ENCODE measurements at regions not wholly inside any gene's neighbourhood (a gene's known extent, or its start where the extent isn't known, plus 50 kb on each side); places are given as distances from the start of the nearest gene placed in this dataset.
A peak's percentile ranks its signal among the peaks of the same experiment; 100 is the strongest.
"Not testable (repeated sequence)": the region's sequence is repeated elsewhere in the genome, so short reads cannot be mapped to it uniquely, and the experiment has no call there.

DNA sequence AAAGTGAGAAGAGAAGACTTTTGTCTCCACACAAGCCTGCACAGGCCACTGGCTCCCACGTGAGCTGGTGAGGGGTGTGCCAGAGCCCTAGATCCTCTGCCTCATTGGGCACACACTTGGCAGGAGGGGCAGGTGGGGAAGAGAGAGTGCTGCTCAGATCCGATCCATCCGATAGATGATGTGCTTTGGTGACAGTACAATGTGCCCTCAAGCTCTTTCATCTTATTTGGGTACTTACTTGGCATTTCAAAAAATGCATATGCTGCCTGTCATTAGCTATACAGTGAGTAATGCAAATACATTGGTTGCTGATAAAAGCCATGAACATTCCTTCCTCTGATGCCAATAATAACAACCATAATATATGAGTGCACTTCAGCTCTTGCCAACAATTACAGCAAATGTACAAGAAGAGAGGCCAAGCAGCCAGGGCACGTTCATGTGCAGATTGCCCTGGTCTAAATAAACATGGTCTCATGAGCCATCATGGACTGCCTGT is 255.3 kb downstream of the VAPA start:
- intact Hi-C loops (cut with micrococcal nuclease): no loop called here
- Histone ChIP-seq H3K36me3 (ENCODE audit: control insufficient read depth in 2 of 3, insufficient read depth in 3 of 3, low read length in 3 of 3) (no peaks in the 10 kb centered on the region), H3K27ac (ENCODE audit: low read depth, low read length) (no peak overlapping the region), H3K4me3 (ENCODE audit: low read length) (no peak overlapping the region), H3K27me3 (ENCODE audit: control insufficient read depth in 2 of 2, insufficient read depth in 2 of 2, low read length in 2 of 2) (no peaks in the 10 kb centered on the region), H3K4me1 (ENCODE audit: control insufficient read depth in 2 of 2, insufficient read depth in 2 of 2, low read length in 2 of 2) (no peaks in the 10 kb centered on the region), H3K9me3 (ENCODE audit: control insufficient read depth in 2 of 3, low read length in 3 of 3) (no peaks in the 10 kb centered on the region)
- no peak for DNase-seq
- Mint-ChIP-seq H3K27me3 (peaks cover 0 to 15% (median 0%) of the 10 kb centered on the region in 5 donors), H3K4me3 (no peak overlapping the region), H3K27ac (no peak overlapping the region), H3K4me1 (no peaks in the 10 kb centered on the region), H3K36me3 (peaks cover 0 to under 1% (median 0%) of the 10 kb centered on the region in 5 donors), H3K9me3 (peaks cover 0 to 1% (median 0%) of the 10 kb centered on the region in 11 donors)
- POLR2A ChIA-PET: no interaction called here
- CTCF ChIA-PET: no interaction called here
- no peak for ATAC-seq

DNA sequence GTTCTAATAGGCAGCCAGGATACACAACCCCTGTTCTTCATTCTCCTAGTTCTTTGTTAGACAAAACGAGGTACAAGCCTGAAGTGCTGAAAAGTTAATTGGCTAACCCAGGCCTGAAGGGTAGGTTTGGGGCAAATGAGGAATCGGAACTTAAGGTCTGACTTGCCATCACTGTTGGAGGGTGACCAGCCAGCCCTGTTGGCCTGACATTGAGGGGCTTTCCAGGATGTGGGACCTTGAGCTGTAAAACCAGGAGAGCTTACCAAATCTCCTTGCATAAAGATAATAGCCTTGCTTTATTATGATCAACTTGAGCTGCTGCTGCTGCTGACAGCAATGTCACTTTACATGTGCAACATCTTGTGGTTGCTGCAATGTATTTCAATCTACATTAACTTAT is 256.0 kb downstream of the VAPA start:
- CTCF ChIA-PET: no interaction called here
- intact Hi-C loops (cut with micrococcal nuclease): no loop called here
- H3K9me3 ChIP-seq (ENCODE audit: control insufficient read depth in 2 of 3, low read length in 3 of 3): no peaks in the 10 kb centered on the region
- no peak overlapping the region for H3K27ac ChIP-seq (ENCODE audit: low read depth, low read length)
- POLR2A ChIA-PET: no interaction called here
- peaks cover 0 to 18% (median 0%) of the 10 kb centered on the region in 5 donors for H3K27me3 Mint-ChIP-seq
- no peak overlapping the region for H3K4me3 ChIP-seq (ENCODE audit: low read length)
- DNase-seq (no peak), ATAC-seq (no peak)
- H3K4me1 Mint-ChIP-seq: no peaks in the 10 kb centered on the region
- no peaks in the 10 kb centered on the region for H3K4me1 ChIP-seq (ENCODE audit: control insufficient read depth in 2 of 2, insufficient read depth in 2 of 2, low read length in 2 of 2)
- no peak overlapping the region for H3K27ac Mint-ChIP-seq
- H3K36me3 Mint-ChIP-seq: peaks cover 0 to 1% (median 0%) of the 10 kb centered on the region in 5 donors
- H3K4me3 Mint-ChIP-seq: no peak overlapping the region
- peaks cover 0 to 2% (median 0%) of the 10 kb centered on the region in 11 donors for H3K9me3 Mint-ChIP-seq
- H3K36me3 ChIP-seq (ENCODE audit: control insufficient read depth in 2 of 3, insufficient read depth in 3 of 3, low read length in 3 of 3): no peaks in the 10 kb centered on the region
- no peaks in the 10 kb centered on the region for H3K27me3 ChIP-seq (ENCODE audit: control insufficient read depth in 2 of 2, insufficient read depth in 2 of 2, low read length in 2 of 2)

- H3K27ac Mint-ChIP-seq: no peak overlapping the region
- ChIA-PET CTCF (no interaction called here), POLR2A (no interaction called here)
- Histone ChIP-seq H3K9me3 (ENCODE audit: control insufficient read depth in 2 of 3, low read length in 3 of 3) (no peaks in the 10 kb centered on the region), H3K27me3 (ENCODE audit: control insufficient read depth in 2 of 2, insufficient read depth in 2 of 2, low read length in 2 of 2) (no peaks in the 10 kb centered on the region), H3K4me3 (ENCODE audit: low read length) (no peak overlapping the region), H3K4me1 (ENCODE audit: control insufficient read depth in 2 of 2, insufficient read depth in 2 of 2, low read length in 2 of 2) (no peaks in the 10 kb centered on the region), H3K36me3 (ENCODE audit: control insufficient read depth in 2 of 3, insufficient read depth in 3 of 3, low read length in 3 of 3) (no peaks in the 10 kb centered on the region), H3K27ac (ENCODE audit: low read depth, low read length) (no peak overlapping the region)
- intact Hi-C loops (cut with micrococcal nuclease): no loop called here
- no peak overlapping the region for H3K4me3 Mint-ChIP-seq
- DNase-seq (no peak), ATAC-seq (no peak)
- H3K36me3 Mint-ChIP-seq: peaks cover 0 to 1% (median 0%) of the 10 kb centered on the region in 5 donors
- H3K4me1 Mint-ChIP-seq: no peaks in the 10 kb centered on the region
- H3K27me3 Mint-ChIP-seq: peaks cover 0 to 22% (median 4%) of the 10 kb centered on the region in 5 donors
- H3K9me3 Mint-ChIP-seq: peaks cover 0 to 6% (median 0%) of the 10 kb centered on the region in 11 donors
These were observed 256.6 kb downstream of the VAPA start for GRCh38 chr18:10170375-10170774.

DNA sequence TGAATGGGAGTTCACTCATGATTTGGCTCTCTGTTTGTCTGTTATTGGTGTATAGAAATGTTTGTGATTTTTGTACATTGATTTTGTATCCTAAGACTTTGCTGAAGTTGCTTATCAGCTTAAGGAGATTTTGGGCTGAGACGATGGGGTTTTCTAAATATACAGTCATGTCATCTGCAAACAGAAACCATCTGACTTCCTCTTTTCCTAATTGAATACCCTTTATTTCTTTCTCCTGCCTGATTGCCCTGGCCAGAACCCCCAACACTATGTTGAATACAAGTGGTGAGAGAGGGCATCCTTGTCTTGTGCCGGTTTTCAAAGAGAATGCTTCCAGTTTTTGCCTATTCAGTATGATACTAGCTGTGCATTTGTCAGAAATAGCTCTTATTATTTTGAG is 261.5 kb downstream of the VAPA start:
- H3K27me3 ChIP-seq (ENCODE audit: control insufficient read depth in 2 of 2, insufficient read depth in 2 of 2, low read length in 2 of 2); H3K4me3 ChIP-seq (ENCODE audit: low read length); H3K4me1 ChIP-seq (ENCODE audit: control insufficient read depth in 2 of 2, insufficient read depth in 2 of 2, low read length in 2 of 2); ATAC-seq; CTCF ChIA-PET; H3K27ac Mint-ChIP-seq; H3K36me3 ChIP-seq (ENCODE audit: control insufficient read depth in 2 of 3, insufficient read depth in 3 of 3, low read length in 3 of 3); H3K9me3 ChIP-seq (ENCODE audit: control insufficient read depth in 2 of 3, low read length in 3 of 3); intact Hi-C loops (cut with micrococcal nuclease); DNase-seq; POLR2A ChIA-PET; H3K4me3 Mint-ChIP-seq; H3K27ac ChIP-seq (ENCODE audit: low read depth, low read length): not testable (repeated sequence)
- Mint-ChIP-seq H3K9me3 (peaks cover 0 to 21% (median 5%) of the 10 kb centered on the region in 11 donors), H3K27me3 (peaks cover 4 to 36% (median 5%) of the 10 kb centered on the region in 5 donors), H3K36me3 (peaks cover 0 to 18% (median 0%) of the 10 kb centered on the region in 5 donors), H3K4me1 (peaks cover 2 to 20% (median 11%) of the 10 kb centered on the region in 7 donors)

- H3K9me3 ChIP-seq (ENCODE audit: control insufficient read depth in 2 of 3, low read length in 3 of 3); H3K4me3 ChIP-seq (ENCODE audit: low read length); H3K36me3 ChIP-seq (ENCODE audit: control insufficient read depth in 2 of 3, insufficient read depth in 3 of 3, low read length in 3 of 3); H3K4me1 ChIP-seq (ENCODE audit: control insufficient read depth in 2 of 2, insufficient read depth in 2 of 2, low read length in 2 of 2); CTCF ChIA-PET; H3K27me3 ChIP-seq (ENCODE audit: control insufficient read depth in 2 of 2, insufficient read depth in 2 of 2, low read length in 2 of 2); H3K27ac ChIP-seq (ENCODE audit: low read depth, low read length); ATAC-seq; POLR2A ChIA-PET: not testable (repeated sequence)
- Mint-ChIP-seq H3K9me3 (peaks cover 0 to 25% (median 9%) of the 10 kb centered on the region in 11 donors), H3K27me3 (peaks cover 5 to 27% (median 10%) of the 10 kb centered on the region in 5 donors), H3K36me3 (peaks cover 0 to 28% (median 3%) of the 10 kb centered on the region in 5 donors), H3K27ac (peak overlapping the region in 1 of 9 donors; percentile 73), H3K4me3 (peak overlapping the region in 3 of 10 donors; percentile 24 to 39 (median 31)), H3K4me1 (peaks cover 4 to 23% (median 15%) of the 10 kb centered on the region in 7 donors)
- peak in 1 of 9 donors; percentile 9 for DNase-seq
- intact Hi-C loops (cut with micrococcal nuclease): loop anchor here in 1 of 2 donors (1.0 kb wide), 1 partner anchor 34 kb away; no protein-coding TSS in a partner anchor
These were observed 265.5 kb downstream of the VAPA start for GRCh38 chr18:10179326-10179725.

- no peak overlapping the region for H3K27ac Mint-ChIP-seq
- no peak overlapping the region for H3K4me3 ChIP-seq (ENCODE audit: low read length)
- no peaks in the 10 kb centered on the region for H3K36me3 ChIP-seq (ENCODE audit: control insufficient read depth in 2 of 3, insufficient read depth in 3 of 3, low read length in 3 of 3)
- DNase-seq: no peak
- no peaks in the 10 kb centered on the region for H3K27me3 ChIP-seq (ENCODE audit: control insufficient read depth in 2 of 2, insufficient read depth in 2 of 2, low read length in 2 of 2)
- intact Hi-C loops (cut with micrococcal nuclease): no loop called here
- H3K9me3 ChIP-seq (ENCODE audit: control insufficient read depth in 2 of 3, low read length in 3 of 3): peaks cover 0 to 4% (median 0%) of the 10 kb centered on the region in 3 experiments
- H3K4me3 Mint-ChIP-seq: no peak overlapping the region
- peaks cover 4 to 23% (median 15%) of the 10 kb centered on the region in 7 donors for H3K4me1 Mint-ChIP-seq
- H3K27me3 Mint-ChIP-seq: peaks cover 5 to 21% (median 16%) of the 10 kb centered on the region in 5 donors
- no peak overlapping the region for H3K27ac ChIP-seq (ENCODE audit: low read depth, low read length)
- H3K36me3 Mint-ChIP-seq: peaks cover 0 to 28% (median 3%) of the 10 kb centered on the region in 5 donors
- ChIA-PET POLR2A (no interaction called here), CTCF (no interaction called here)
- no peaks in the 10 kb centered on the region for H3K4me1 ChIP-seq (ENCODE audit: control insufficient read depth in 2 of 2, insufficient read depth in 2 of 2, low read length in 2 of 2)
- no peak for ATAC-seq
- H3K9me3 Mint-ChIP-seq: peaks cover 4 to 30% (median 12%) of the 10 kb centered on the region in 11 donors
These were observed 268.3 kb downstream of the VAPA start for GRCh38 chr18:10182009-10182624.

- Histone ChIP-seq H3K36me3 (ENCODE audit: control insufficient read depth in 2 of 3, insufficient read depth in 3 of 3, low read length in 3 of 3) (no peaks in the 10 kb centered on the region), H3K27me3 (ENCODE audit: control insufficient read depth in 2 of 2, insufficient read depth in 2 of 2, low read length in 2 of 2) (no peaks in the 10 kb centered on the region), H3K4me1 (ENCODE audit: control insufficient read depth in 2 of 2, insufficient read depth in 2 of 2, low read length in 2 of 2) (no peaks in the 10 kb centered on the region), H3K9me3 (ENCODE audit: control insufficient read depth in 2 of 3, low read length in 3 of 3) (peaks cover 0 to 4% (median 0%) of the 10 kb centered on the region in 3 experiments), H3K4me3 (ENCODE audit: low read length) (no peak overlapping the region), H3K27ac (ENCODE audit: low read depth, low read length) (no peak overlapping the region)
- no peak for DNase-seq
- ChIA-PET POLR2A (no interaction called here), CTCF (no interaction called here)
- ATAC-seq: no peak
- no peak overlapping the region for H3K27ac Mint-ChIP-seq
- H3K27me3 Mint-ChIP-seq: peaks cover 3 to 34% (median 8%) of the 10 kb centered on the region in 5 donors
- H3K4me1 Mint-ChIP-seq: peaks cover 4 to 12% (median 9%) of the 10 kb centered on the region in 7 donors
- H3K9me3 Mint-ChIP-seq: peaks cover 4 to 30% (median 6%) of the 10 kb centered on the region in 11 donors
- intact Hi-C loops (cut with micrococcal nuclease): no loop called here
- peaks cover 0 to 15% (median 3%) of the 10 kb centered on the region in 5 donors for H3K36me3 Mint-ChIP-seq
- no peak overlapping the region for H3K4me3 Mint-ChIP-seq
These were observed 269.7 kb upstream of the APCDD1 start for GRCh38 chr18:10184776-10185175.

Data from naive thymus-derived CD4-positive, alpha-beta T cell (primary cell).